Body of pancreas (tissue), 4 donors: ENCODE measurements at regions not wholly inside any gene's neighbourhood (a gene's known extent, or its start where the extent isn't known, plus 50 kb on each side); places are given as distances from the start of the nearest gene placed in this dataset.

Source experiments
- CTCF ChIP-seq, 7 experiments: fragments of 450-650 bp in 4 of 7; fragments of 200-600 bp in 3 of 7; sonication (generic) in 3 of 7; IDR thresholded peaks; one replicate each; pipeline ENCODE4 v1.5.1; 2016 to 2019; ENCODE audit warnings: antibody characterized with exemption in 7 of 7
- POLR2A ChIP-seq, 3 donors: fragments of 450-650 bp; IDR thresholded peaks; one replicate each; pipeline ENCODE4 v1.6.1; 2016; ENCODE audit warnings: antibody characterized with exemption in 3 of 3, mild to moderate bottlenecking in 2 of 3

GRCh38 chr10:7475046-7475911 lies 64.4 kb upstream of the SFMBT2 start:
- TF ChIP-seq CTCF (IDR thresholded peaks at IDR 0.05) (no peak), POLR2A (IDR thresholded peaks at IDR 0.05) (no peak)
